Osteoblast (primary cell): ENCODE measurements at regions not wholly inside any gene's neighbourhood (a gene's known extent, or its start where the extent isn't known, plus 50 kb on each side); places are given as distances from the start of the nearest gene placed in this dataset.

Experiments
- DNase-seq: peaks from one replicate; pipeline ENCODE4 v3.0.0; 2011; ENCODE audit warnings: low spot score, mixed read lengths; ENCODE audit not compliant: insufficient read length; ENCODE audit errors: missing footprints
- H2AFZ ChIP-seq: 2 replicates; pipeline ENCODE4 v1.6.0; 2011; ENCODE audit warnings: mild to moderate bottlenecking, low read length
- H3K27ac ChIP-seq: 2 replicates; pipeline ENCODE4 v1.5.1; 2011; ENCODE audit warnings: mild to moderate bottlenecking, low read depth, low read length, moderate library complexity
- H3K27me3 ChIP-seq: 2 replicates; pipeline ENCODE4 v1.6.0; 2012; ENCODE audit warnings: mild to moderate bottlenecking, control low read depth, inconsistent platforms, low read length, moderate library complexity; ENCODE audit not compliant: insufficient read depth
- H3K36me3 ChIP-seq: 2 replicates; pipeline ENCODE4 v1.5.1; 2011; ENCODE audit warnings: mild to moderate bottlenecking, low read length, control low read depth, moderate library complexity; ENCODE audit not compliant: insufficient read depth
- H3K4me1 ChIP-seq: 2 replicates; pipeline ENCODE4 v1.5.1; 2011; ENCODE audit warnings: mild to moderate bottlenecking, low read length, control low read depth, moderate library complexity; ENCODE audit not compliant: insufficient read depth
- H3K4me2 ChIP-seq: 2 replicates; pipeline ENCODE4 v1.6.0; 2011; ENCODE audit warnings: mild to moderate bottlenecking, low read length; ENCODE audit not compliant: insufficient read depth
- H3K4me3 ChIP-seq: fragments of 200-600 bp; sonication (generic); 3 replicates; pipeline ENCODE4 v1.5.1; 2012; ENCODE audit warnings: mild to moderate bottlenecking, low read length, inconsistent platforms; ENCODE audit not compliant: insufficient read depth
- H3K79me2 ChIP-seq: 2 replicates; pipeline ENCODE4 v1.6.0; 2012; ENCODE audit warnings: mild to moderate bottlenecking, low read length, control low read depth, inconsistent platforms; ENCODE audit not compliant: insufficient read depth
- H3K9me3 ChIP-seq: 2 replicates; pipeline ENCODE4 v1.5.1; 2011; ENCODE audit warnings: low read depth, low read length, control low read depth
- H4K20me1 ChIP-seq: 2 replicates; pipeline ENCODE4 v1.6.0; 2012; ENCODE audit warnings: mild to moderate bottlenecking, low read length, control low read depth; ENCODE audit not compliant: insufficient read depth
- TF ChIP-seq, protein P1 (sequence below): IDR thresholded peaks from 2 replicates; pipeline ENCODE4 v1.5.1; 2011; ENCODE audit warnings: mild to moderate bottlenecking, low read depth, low read length, moderate library complexity; ENCODE audit errors: extremely low read depth

DNA sequence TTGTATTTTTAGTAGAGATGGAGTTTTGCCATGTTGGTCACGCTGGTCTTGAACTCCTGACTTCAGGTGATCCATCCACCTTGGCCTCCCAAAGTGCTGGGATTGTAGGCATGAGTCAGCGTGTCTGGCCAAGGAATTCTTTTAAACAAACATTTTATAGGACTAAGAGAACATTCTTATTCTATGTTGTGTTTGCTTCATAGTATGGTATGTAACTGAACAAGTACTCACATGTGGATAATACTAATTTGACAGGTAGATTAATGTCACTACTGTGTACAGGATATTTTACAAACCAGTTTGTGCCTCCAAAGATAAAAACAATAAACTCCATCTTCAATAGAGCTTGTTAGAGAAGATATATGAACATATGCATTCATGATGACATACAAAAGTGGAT, 1353.4 kb downstream of the PCDH7 start:
- no peaks in the 10 kb centered on the region for H3K36me3 ChIP-seq
- no peak for DNase-seq
- TF ChIP-seq, protein P1, sequence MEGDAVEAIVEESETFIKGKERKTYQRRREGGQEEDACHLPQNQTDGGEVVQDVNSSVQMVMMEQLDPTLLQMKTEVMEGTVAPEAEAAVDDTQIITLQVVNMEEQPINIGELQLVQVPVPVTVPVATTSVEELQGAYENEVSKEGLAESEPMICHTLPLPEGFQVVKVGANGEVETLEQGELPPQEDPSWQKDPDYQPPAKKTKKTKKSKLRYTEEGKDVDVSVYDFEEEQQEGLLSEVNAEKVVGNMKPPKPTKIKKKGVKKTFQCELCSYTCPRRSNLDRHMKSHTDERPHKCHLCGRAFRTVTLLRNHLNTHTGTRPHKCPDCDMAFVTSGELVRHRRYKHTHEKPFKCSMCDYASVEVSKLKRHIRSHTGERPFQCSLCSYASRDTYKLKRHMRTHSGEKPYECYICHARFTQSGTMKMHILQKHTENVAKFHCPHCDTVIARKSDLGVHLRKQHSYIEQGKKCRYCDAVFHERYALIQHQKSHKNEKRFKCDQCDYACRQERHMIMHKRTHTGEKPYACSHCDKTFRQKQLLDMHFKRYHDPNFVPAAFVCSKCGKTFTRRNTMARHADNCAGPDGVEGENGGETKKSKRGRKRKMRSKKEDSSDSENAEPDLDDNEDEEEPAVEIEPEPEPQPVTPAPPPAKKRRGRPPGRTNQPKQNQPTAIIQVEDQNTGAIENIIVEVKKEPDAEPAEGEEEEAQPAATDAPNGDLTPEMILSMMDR = no peak
- no peak overlapping the region for H3K4me3 ChIP-seq
- no peaks in the 10 kb centered on the region for H4K20me1 ChIP-seq
- no peak overlapping the region for H3K4me2 ChIP-seq
- no peak overlapping the region for H2AFZ ChIP-seq
- H3K27ac ChIP-seq = no peak overlapping the region
- no peaks in the 10 kb centered on the region for H3K79me2 ChIP-seq
- peaks cover 2% of the 10 kb centered on the region for H3K9me3 ChIP-seq
- H3K27me3 ChIP-seq = no peaks in the 10 kb centered on the region
- H3K4me1 ChIP-seq = no peaks in the 10 kb centered on the region

DNA sequence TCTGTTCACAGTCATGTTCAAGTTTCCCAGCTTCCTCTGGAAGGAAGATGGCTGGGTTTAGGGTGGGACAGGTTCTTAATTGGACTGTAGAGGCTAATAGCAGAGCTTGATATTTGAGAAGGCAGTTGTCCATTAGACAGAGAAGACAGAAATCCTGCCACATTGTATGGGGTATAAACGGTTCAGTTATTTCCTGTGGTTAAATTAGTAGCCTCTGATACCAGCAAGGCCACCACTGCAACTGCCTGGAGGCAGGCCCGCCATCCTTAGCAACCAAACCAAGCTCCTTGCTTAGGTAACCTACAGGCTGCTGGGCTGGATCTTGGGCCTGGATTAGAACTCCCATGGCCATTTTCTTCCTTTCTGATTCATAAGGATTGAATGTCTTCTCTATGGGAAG, 1367.0 kb downstream of the PCDH7 start:
- Histone ChIP-seq H4K20me1 (no peaks in the 10 kb centered on the region), H3K36me3 (no peaks in the 10 kb centered on the region), H2AFZ (no peak overlapping the region), H3K4me2 (no peak overlapping the region), H3K4me1 (no peaks in the 10 kb centered on the region), H3K4me3 (no peak overlapping the region), H3K27ac (no peak overlapping the region), H3K9me3 (peaks cover 3% of the 10 kb centered on the region), H3K27me3 (no peaks in the 10 kb centered on the region), H3K79me2 (no peaks in the 10 kb centered on the region)
- TF ChIP-seq, protein P1 = no peak
- DNase-seq = no peak

DNA sequence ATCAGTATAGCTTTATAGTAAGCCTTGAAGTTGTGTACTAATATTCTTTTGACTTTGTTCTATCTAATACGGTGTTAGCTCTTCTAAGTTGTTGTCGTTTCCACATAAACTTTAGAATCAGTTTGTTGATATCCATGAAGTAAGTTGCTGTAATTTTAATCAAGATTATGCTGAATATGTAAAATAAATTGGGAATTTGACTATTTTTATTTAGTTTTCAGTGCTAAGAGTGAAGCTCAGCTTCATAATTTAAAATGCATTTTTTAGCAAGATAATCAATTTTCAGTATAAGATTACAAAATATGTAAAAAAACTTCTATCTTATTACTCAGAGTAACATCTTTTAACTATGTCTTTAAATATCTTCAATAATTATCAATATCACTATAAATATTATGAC, 1374.8 kb downstream of the PCDH7 start:
- H4K20me1 ChIP-seq = no peaks in the 10 kb centered on the region
- TF ChIP-seq, protein P1 = no peak
- no peak overlapping the region for H3K27ac ChIP-seq
- H3K4me1 ChIP-seq = no peaks in the 10 kb centered on the region
- H3K4me2 ChIP-seq = no peak overlapping the region
- H3K4me3 ChIP-seq = no peak overlapping the region
- no peaks in the 10 kb centered on the region for H3K27me3 ChIP-seq
- H3K9me3 ChIP-seq = no peaks in the 10 kb centered on the region
- H3K79me2 ChIP-seq = no peaks in the 10 kb centered on the region
- no peaks in the 10 kb centered on the region for H3K36me3 ChIP-seq
- no peak overlapping the region for H2AFZ ChIP-seq
- no peak for DNase-seq

- no peak overlapping the region for H3K27ac ChIP-seq
- no peaks in the 10 kb centered on the region for H3K4me1 ChIP-seq
- no peaks in the 10 kb centered on the region for H3K27me3 ChIP-seq
- H3K9me3 ChIP-seq = peaks cover 2% of the 10 kb centered on the region
- H3K79me2 ChIP-seq = no peaks in the 10 kb centered on the region
- no peak overlapping the region for H3K4me2 ChIP-seq
- no peak for DNase-seq
- no peaks in the 10 kb centered on the region for H4K20me1 ChIP-seq
- H3K4me3 ChIP-seq = no peak overlapping the region
- H2AFZ ChIP-seq = no peak overlapping the region
- no peaks in the 10 kb centered on the region for H3K36me3 ChIP-seq
- TF ChIP-seq, protein P1 = no peak
Measured at GRCh38 chr4:32102896-32103295, 1382.7 kb downstream of the PCDH7 start.
